GM18508 (cell line): ENCODE measurements at regions not wholly inside any gene's neighbourhood (a gene's known extent, or its start where the extent isn't known, plus 50 kb on each side); places are given as distances from the start of the nearest gene placed in this dataset.
"Not testable (repeated sequence)": the region's sequence is repeated elsewhere in the genome, so short reads cannot be mapped to it uniquely, and the experiment has no call there.

Source experiments
- ATAC-seq: cut with Tn5 transposase; IDR thresholded peaks from one replicate; pipeline ENCODE4 v1.9.1; 2021; ENCODE audit warnings: moderate number of reproducible peaks; ENCODE audit not compliant: insufficient read depth, unreplicated experiment

DNA sequence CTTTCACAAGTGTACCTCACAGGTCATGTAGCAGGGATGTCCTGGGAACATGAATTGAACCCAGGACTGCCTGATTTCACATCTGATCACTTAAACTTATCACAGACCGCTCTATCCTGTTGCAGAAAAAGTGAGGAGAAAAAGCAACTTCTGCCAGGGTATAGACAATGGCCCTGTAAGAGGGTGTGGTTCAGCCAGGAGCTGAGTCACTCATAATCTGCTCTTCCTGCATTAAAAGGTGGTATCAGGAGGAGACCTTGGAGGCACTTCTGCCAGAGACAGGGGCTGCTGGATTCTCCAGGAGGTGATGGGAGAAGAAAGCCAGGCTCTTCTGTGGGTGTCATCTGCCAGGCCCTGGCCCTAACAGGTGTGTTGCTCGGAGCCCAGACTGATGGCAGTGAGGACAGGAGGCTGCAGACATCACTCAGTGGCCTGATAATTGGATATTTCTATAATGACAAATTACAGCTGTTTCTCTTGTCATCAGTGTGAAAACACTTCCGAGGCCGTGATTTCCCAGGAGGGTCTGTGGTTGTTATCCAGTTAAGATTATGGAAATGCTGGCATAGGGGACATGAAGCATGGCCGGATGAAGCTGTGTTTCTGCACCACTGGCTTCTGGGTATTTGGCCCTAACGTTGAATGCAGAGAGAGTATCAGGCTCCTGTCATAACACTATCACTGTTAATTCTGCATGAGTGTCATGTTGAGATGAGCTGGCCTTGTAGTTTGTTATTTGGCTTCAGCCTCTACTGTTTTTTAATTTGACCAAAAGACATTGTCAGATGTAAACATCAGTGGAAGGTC lies 125.1 kb upstream of the ZBED5 start:
- ATAC-seq = no peak

GRCh38 chr11:10979529-10979928 lies 121.7 kb upstream of the ZBED5 start:
- no peak for ATAC-seq

DNA sequence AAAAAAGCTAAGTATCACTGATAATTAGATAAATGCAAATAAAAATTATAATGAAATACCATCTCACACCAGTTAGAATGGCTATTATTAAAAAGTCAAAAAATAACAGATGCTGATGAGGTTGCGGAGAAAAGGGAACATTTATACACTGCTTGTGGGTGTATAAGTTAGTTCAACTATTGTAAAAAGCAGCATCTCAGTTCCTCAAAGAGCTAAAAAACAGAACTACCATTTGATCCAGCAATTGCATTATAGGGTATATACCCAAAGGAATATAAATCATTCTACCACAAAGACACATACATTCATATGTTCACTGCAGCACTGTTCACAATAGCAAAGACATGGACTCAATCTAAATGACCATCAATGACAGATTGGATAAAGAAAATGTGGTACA lies 120.3 kb upstream of the ZBED5 start:
- ATAC-seq = no peak

- no peak for ATAC-seq
These were observed 117.5 kb upstream of the ZBED5 start for GRCh38 chr11:10975287-10975721.

GRCh38 chr11:10973416-10973815 lies 115.6 kb upstream of the ZBED5 start:
- no peak for ATAC-seq

- ATAC-seq = no peak
These were observed 113.1 kb upstream of the ZBED5 start for GRCh38 chr11:10970926-10971325.

DNA sequence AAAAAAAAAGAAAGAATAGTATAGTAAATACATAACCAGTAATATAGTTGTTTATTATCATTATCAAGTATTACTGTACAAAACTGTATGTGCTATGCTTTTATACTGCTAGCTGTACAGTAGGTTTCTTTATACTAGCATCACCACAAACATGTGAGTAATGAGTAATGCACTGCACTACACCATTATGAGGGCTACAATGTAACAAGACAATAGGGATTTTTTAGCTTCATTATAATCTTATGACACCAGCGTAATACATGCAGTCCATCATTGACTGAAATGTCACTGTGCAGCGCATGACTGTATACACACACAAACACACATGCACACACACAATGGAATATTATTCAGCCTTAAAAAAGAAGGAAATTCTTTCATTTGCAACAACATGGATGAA lies 111.5 kb upstream of the ZBED5 start:
- no peak for ATAC-seq

- not testable (repeated sequence) for ATAC-seq
These were observed 99.0 kb upstream of the ZBED5 start for GRCh38 chr11:10956884-10957283.

- no peak for ATAC-seq
These were observed 97.8 kb upstream of the ZBED5 start for GRCh38 chr11:10955616-10956015.

DNA sequence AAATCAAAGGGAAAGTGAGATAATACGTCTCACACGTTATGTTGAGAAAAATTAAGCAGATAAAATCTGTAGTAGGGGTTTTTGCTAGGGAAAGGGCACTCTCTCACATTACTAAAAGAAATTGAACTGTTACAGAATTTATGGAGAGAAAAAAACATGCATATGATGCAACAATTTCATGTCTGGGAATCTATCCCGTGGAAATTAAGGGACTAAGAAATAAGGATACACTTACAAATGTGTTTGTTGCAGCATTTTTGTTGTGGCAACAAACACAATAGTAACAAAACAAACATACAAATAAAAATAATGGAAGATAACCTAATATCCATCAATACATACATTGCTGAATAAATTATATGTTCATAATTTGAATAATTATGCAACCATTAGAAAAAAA lies 96.3 kb upstream of the ZBED5 start:
- ATAC-seq = no peak

- ATAC-seq = no peak
These were observed 95.0 kb upstream of the ZBED5 start for GRCh38 chr11:10952872-10953271.

DNA sequence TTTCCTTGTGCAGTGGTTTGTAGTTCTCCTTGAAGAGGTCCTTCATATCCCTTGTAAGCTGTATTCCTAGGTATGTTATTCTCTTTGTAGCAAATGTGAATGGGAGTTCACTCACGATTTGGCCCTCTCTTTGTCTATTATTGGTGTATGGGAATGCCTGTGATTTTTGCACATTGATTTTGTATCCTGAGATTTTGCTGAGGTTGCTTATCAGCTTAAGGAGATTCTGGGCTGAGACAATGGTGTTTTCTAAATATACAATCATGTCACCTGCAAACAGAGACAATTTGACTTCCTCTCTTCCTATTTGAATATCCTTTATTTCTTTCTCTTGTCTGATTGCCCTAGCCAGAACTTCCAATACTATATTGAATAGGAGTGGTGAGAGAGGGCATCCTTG lies 90.1 kb upstream of the ZBED5 start:
- ATAC-seq = not testable (repeated sequence)

GRCh38 chr11:10946072-10946471 lies 88.2 kb upstream of the ZBED5 start:
- ATAC-seq = no peak

- no peak for ATAC-seq
These were observed 87.3 kb upstream of the ZBED5 start for GRCh38 chr11:10945196-10945595.

DNA sequence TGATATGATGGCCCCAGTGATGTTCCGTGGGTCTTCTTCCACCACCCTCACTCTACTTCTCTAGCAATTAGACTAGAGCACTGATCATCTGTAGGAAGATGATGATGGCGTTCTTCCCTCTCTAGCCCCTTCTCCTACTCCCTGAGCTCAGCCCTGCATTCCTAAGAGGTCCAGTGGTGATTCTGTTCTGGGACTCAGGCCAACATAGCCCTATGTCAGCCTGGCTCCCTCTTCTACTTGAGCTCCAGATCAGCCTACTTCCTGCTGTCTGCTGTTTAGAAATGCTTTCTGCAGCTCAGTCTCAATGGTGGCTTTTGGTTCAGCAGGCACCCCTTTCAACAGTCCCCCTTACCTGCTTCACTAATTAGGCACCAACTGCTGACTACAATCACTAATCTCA lies 86.1 kb upstream of the ZBED5 start:
- no peak for ATAC-seq

DNA sequence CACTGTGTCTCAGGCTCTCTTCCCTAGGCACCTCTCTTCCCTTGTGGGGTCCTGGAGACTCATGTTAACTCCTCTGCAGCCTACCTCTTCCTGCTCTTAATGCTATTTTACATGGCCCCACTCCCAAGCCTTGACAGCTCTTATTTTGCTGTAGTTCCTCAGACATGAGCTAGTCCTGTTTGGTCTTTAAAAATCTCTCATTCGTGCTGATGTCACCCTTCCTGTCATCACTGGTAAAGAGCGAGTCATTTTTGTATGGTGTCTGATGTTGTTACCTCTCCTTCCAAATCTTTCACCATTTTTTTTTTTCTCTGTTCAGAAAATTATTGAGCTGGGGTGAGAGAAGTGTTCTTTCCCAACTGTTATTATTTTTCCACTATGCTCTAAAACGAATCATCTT lies 84.8 kb upstream of the ZBED5 start:
- no peak for ATAC-seq

GRCh38 chr11:10941871-10942270 lies 84.0 kb upstream of the ZBED5 start:
- ATAC-seq = no peak

- ATAC-seq = no peak
These were observed 83.6 kb upstream of the ZBED5 start for GRCh38 chr11:10941414-10941813.

GRCh38 chr11:10938650-10939387 lies 81.0 kb upstream of the ZBED5 start:
- no peak for ATAC-seq

GRCh38 chr11:10938231-10938630 lies 80.4 kb upstream of the ZBED5 start:
- no peak for ATAC-seq

- ATAC-seq = no peak
These were observed 79.5 kb upstream of the ZBED5 start for GRCh38 chr11:10937385-10937771.
